ENCODE measurements at regions not wholly inside any gene's neighbourhood (a gene's known extent, or its start where the extent isn't known, plus 50 kb on each side); places are given as distances from the start of the nearest gene placed in this dataset.

GRCh38 chr7:41007811-41008210, 695.1 kb downstream of the INHBA start:
- TF ChIP-seq CTCF (IDR thresholded peaks at IDR 0.05) (no peak), POLR2A (IDR thresholded peaks at IDR 0.05) (no peak)
